K562 (cell line): ENCODE measurements at regions not wholly inside any gene's neighbourhood (a gene's known extent, or its start where the extent isn't known, plus 50 kb on each side); places are given as distances from the start of the nearest gene placed in this dataset.

Experiments
- ATAC-seq: fragments of 200-7000 bp; cut with Tn5 transposase; 3 replicates; pipeline ENCODE4 v1.9.1; 2020; ENCODE audit warnings: moderate library complexity
- BruUV-seq: library from RNA; stranded (reverse); fragments of 400-500 nt; replicated peaks from 2 replicates; lab custom pipeline; 2021; lab: Mats Ljungman, UMichigan
- CTCF ChIA-PET: fragments of 300-600 bp; formaldehyde crosslinking; extraction: SDS; loops from one replicate; lab custom pipeline; 2021; ENCODE audit warnings: low intra/inter-chr PET ratio; lab: Yijun Ruan, JAX
- POLR2A ChIA-PET: fragments of 300-600, 350-650 bp; sonication (Branson Sonifier 250); formaldehyde crosslinking; extraction: SDS; loops from one replicate; lab custom pipeline; 2021; ENCODE audit warnings: antibody characterized with exemption, inconsistent platforms; lab: Yijun Ruan, JAX
- DNase-seq, 4 experiments: peaks; one replicate each; pipeline versions ENCODE4 v3.0.0 to v3.0.0-alpha.2; 2011 to 2018; ENCODE audit warnings: low spot score in 3 of 4, mixed read lengths in 3 of 4; ENCODE audit errors: extremely low read depth in 1 of 4
- FAIRE-seq: peaks from 2 replicates; lab custom pipeline; 2011; peaks lifted over from hg19 to GRCh38; lab: Jason Lieb, UNC
- H2AFZ ChIP-seq: 2 replicates; pipeline ENCODE4 v1.6.0; 2011; ENCODE audit warnings: low read depth, low read length, control low read depth, inconsistent platforms
- H3K27ac ChIP-seq: fragments of 200-600 bp; 3 replicates; pipeline ENCODE4 v1.8.0; 2011; ENCODE audit warnings: low read depth, mild to moderate bottlenecking, control low read depth, inconsistent platforms, low read length, moderate library complexity, mixed read lengths; ENCODE audit errors: extremely low read depth
- H3K27me3 ChIP-seq, 2 experiments: fragments of 300-600 bp in 1 of 2; 2 replicates in 1 of 2; 3 replicates in 1 of 2; pipeline versions ENCODE4 v1.6.0 to v1.8.0; 2011; ENCODE audit warnings: inconsistent platforms in 2 of 2, low read length in 2 of 2, mild to moderate bottlenecking in 1 of 2, mixed read lengths in 1 of 2, moderate library complexity in 1 of 2; ENCODE audit not compliant: control insufficient read depth in 2 of 2, insufficient read depth in 2 of 2
- H3K36me3 ChIP-seq: fragments of 300-600 bp; 3 replicates; pipeline ENCODE4 v1.8.0; 2011; ENCODE audit warnings: mild to moderate bottlenecking, low read length, inconsistent platforms; ENCODE audit not compliant: control insufficient read depth, insufficient read depth
- H3K4me1 ChIP-seq, 2 experiments: fragments of 200-600 bp in 1 of 2; replicated peaks in 1 of 2; 2 replicates in 1 of 2; 3 replicates in 1 of 2; pipeline versions ENCODE4 v1.5.1 to v1.8.0; 2011; ENCODE audit warnings: inconsistent platforms in 2 of 2, low read length in 2 of 2, mild to moderate bottlenecking in 1 of 2, mixed read lengths in 1 of 2, moderate library complexity in 1 of 2; ENCODE audit not compliant: control insufficient read depth in 2 of 2, insufficient read depth in 2 of 2
- H3K4me2 ChIP-seq: 2 replicates; pipeline ENCODE4 v1.6.1; 2011; ENCODE audit warnings: low read length, control low read depth, inconsistent platforms, mixed read lengths; ENCODE audit not compliant: insufficient read depth
- H3K4me3 ChIP-seq: fragments of 200-600 bp; sonication (generic), shearing (Covaris generic); 2 replicates; pipeline ENCODE4 v1.5.1; 2016; ENCODE audit warnings: control low read depth, inconsistent platforms
- H3K79me2 ChIP-seq: fragments of 200-600 bp; 3 replicates; pipeline ENCODE4 v1.8.0; 2011; ENCODE audit warnings: low read length, inconsistent platforms; ENCODE audit not compliant: control insufficient read depth, insufficient read depth
- H3K9ac ChIP-seq, 2 experiments: 2 replicates each; pipeline versions ENCODE4 v1.6.0 to v1.6.1; 2011; ENCODE audit warnings: low read depth in 2 of 2, low read length in 2 of 2, control low read depth in 1 of 2, inconsistent platforms in 1 of 2, mild to moderate bottlenecking in 1 of 2, mixed read lengths in 1 of 2; ENCODE audit not compliant: insufficient read depth in 1 of 2
- H3K9me1 ChIP-seq: one replicate; pipeline ENCODE4 v1.6.0; 2011; ENCODE audit warnings: inconsistent platforms, mild to moderate bottlenecking, low read length, moderate library complexity; ENCODE audit not compliant: control insufficient read depth, insufficient read depth
- H3K9me3 ChIP-seq: replicated peaks from 2 replicates; pipeline ENCODE4 v1.5.1; 2011; ENCODE audit warnings: low read depth, low read length, inconsistent platforms; ENCODE audit not compliant: control insufficient read depth, insufficient read depth
- H4K20me1 ChIP-seq: replicated peaks from 2 replicates; pipeline ENCODE4 v1.6.1; 2011; ENCODE audit warnings: low read length, inconsistent platforms, mixed read lengths; ENCODE audit not compliant: control insufficient read depth, insufficient read depth
- CAMTA2 ChIP-seq: fragments of 250-450 bp; sonication (Bioruptor Pico); conservative IDR thresholded peaks from 2 replicates; pipeline ENCODE4 v1.5.1; 2022
- CC2D1A ChIP-seq: fragments of 450-650 bp; IDR thresholded peaks from 2 replicates; pipeline ENCODE4 v1.6.1; 2017; ENCODE audit warnings: mild to moderate bottlenecking
- GMEB1 ChIP-seq: fragments of 250-450 bp; sonication (Bioruptor Pico); IDR thresholded peaks from 2 replicates; pipeline ENCODE4 v1.4.0; 2020; ENCODE audit warnings: mild to moderate bottlenecking
- HMBOX1 ChIP-seq: sonication (generic); IDR thresholded peaks from 2 replicates; pipeline ENCODE4 v1.6.1; 2016
- PTBP1 ChIP-seq: fragments of 200-400 bp; formaldehyde crosslinking; IDR thresholded peaks from 2 replicates; pipeline ENCODE4 v1.6.1; 2017; ENCODE audit warnings: low read depth, low read length
- SAFB ChIP-seq: fragments of 200-400 bp; formaldehyde crosslinking; IDR thresholded peaks from 2 replicates; pipeline ENCODE4 v1.6.1; 2017; ENCODE audit warnings: low read depth, low read length, borderline replicate concordance
- SIRT6 ChIP-seq: IDR thresholded peaks from one replicate; pipeline ENCODE4 v1.6.1; 2012; ENCODE audit warnings: low read depth, mild to moderate bottlenecking, control low read depth, inconsistent platforms, low read length, moderate library complexity
- TARDBP ChIP-seq: fragments of 450-650 bp; IDR thresholded peaks from 2 replicates; pipeline ENCODE4 v1.6.1; 2016
- ZNF165 ChIP-seq: fragments of 250-450 bp; sonication (Bioruptor Pico); IDR thresholded peaks from 2 replicates; pipeline ENCODE4 v1.4.0; 2020; ENCODE audit warnings: borderline replicate concordance
- WGBS: fragments of 100-300 bp; shearing (Covaris generic); methylation state at CpG from one replicate; pipeline ENCODE4 v1.1.6; 2016; ENCODE audit warnings: low coverage, mixed read lengths; ENCODE audit not compliant: insufficient coverage; ENCODE audit errors: missing lambda C conversion rate; 5-methylcytosine and 5-hydroxymethylcytosine counted together
- in situ Hi-C: fragments of 300-500 bp; cut with MboI; formaldehyde crosslinking; loops from 4 replicates; pipeline ENCODE4 v1.15.0; 2018; ENCODE audit warnings: inconsistent platforms, mixed read lengths
- intact Hi-C: fragments of 100-400 bp; cut with micrococcal nuclease; formaldehyde crosslinking; loops from 2 replicates; pipeline ENCODE4 v1.14.2; 2022

GRCh38 chr5:162217037-162217436, 149.5 kb downstream of the GABRG2 start:
- DNase-seq (no peak), ATAC-seq (no peak), FAIRE-seq (no peak)
- H4K20me1 ChIP-seq: no peaks in the 10 kb centered on the region
- H3K4me1 ChIP-seq: no peaks in the 10 kb centered on the region
- CTCF ChIA-PET: no interaction called here
- TF ChIP-seq PTBP1 (no peak), GMEB1 (no peak), CAMTA2 (CRISPR knock-in tag) (no peak), ZNF165 (CRISPR knock-in tag) (no peak), CC2D1A (no peak), SIRT6 (no peak), TARDBP (no peak), SAFB (no peak), HMBOX1 (no peak)
- H3K4me3 ChIP-seq: no peak overlapping the region
- no peaks in the 10 kb centered on the region for H3K36me3 ChIP-seq
- no peaks in the 10 kb centered on the region; the same call in 1 of the 2 replicates for H3K9me3 ChIP-seq
- 0% methylated on average over 1 of the region's 1 CpG for WGBS
- H3K9me1 ChIP-seq: no peaks in the 10 kb centered on the region
- H3K27ac ChIP-seq: no peak overlapping the region
- intact Hi-C loops: no loop called here
- POLR2A ChIA-PET: no interaction called here
- no peak overlapping the region for H2AFZ ChIP-seq
- no TSS peak for BruUV-seq
- no peaks in the 10 kb centered on the region for H3K27me3 ChIP-seq
- no peak overlapping the region for H3K4me2 ChIP-seq
- H3K9ac ChIP-seq: no peak overlapping the region
- in situ Hi-C loops: no loop called here
- no peaks in the 10 kb centered on the region for H3K79me2 ChIP-seq
